Stimulated activated CD4-positive, alpha-beta T cell treated with anti-CD3 and anti-CD28 coated beads, Interleukin-4, amount 100 ng/mL, for 4 hours (primary cell): ENCODE measurements at regions not wholly inside any gene's neighbourhood (a gene's known extent, or its start where the extent isn't known, plus 50 kb on each side); places are given as distances from the start of the nearest gene placed in this dataset.
A peak's percentile ranks its signal among the peaks of the same experiment; 100 is the strongest.

Experiments used
- DNase-seq, 2 experiments: peaks; one replicate each; pipeline ENCODE4 v3.0.0-alpha.2; 2020

DNA sequence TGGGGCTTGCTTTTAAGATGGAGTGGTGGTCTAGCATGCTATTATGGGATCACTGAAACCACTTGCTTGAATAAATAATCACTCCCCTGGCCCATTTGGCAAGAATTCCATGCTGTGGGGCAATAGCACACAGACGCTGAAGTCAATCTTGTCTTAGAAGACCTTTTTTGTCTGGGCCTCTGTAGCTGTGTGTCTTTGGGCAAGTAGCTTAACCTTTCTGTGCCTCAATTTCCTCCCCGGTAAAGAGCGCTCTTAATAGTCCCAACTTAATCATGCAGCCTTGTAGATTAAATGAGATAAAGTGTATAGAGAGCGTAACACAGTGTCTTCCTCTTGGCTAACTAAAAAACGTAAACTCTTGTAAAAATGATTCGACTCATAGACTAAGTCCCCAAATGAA is 125.4 kb upstream of the IGSF21 start:
- DNase-seq = no peak

- peak in 1 of 2 experiments; percentile 5 for DNase-seq
These were observed 123.0 kb upstream of the IGSF21 start for GRCh38 chr1:17984583-17984982.

DNA sequence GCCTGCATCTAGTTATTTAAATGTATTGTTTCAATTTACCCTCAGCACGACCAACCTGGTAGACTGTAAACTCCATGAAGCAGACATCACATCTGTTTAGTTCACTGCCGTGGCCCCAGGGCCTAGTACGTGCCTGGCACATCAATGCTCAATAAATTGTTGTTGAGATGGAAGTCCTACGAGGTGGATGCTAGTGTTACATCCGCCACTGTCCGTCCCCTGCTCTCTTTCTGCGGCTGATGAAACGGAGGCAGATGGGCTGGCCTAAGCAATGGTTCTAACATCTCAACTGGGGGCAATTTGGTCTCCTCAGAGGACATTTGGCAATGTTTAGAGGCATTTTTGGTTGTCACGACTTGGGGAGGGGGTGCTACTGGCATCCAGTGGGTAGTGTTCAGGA is 121.4 kb upstream of the IGSF21 start:
- no peak for DNase-seq

DNA sequence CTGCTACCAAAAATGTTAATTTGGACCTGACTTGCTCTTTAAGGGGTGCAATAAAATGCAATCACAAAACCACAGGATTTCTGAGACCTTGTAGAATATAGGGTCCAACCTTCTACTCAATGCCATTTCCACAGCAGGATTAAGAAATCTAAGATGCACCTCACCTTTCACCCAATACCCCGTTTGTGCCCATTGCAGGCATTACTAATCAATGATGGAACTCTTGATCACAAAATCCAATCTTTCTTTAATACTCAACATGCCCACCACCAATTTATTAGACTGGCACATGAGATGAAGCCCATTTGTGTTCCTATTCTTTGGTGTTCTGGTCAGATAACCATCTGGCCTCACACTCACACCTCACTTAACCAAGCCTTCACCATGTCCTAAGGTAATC is 117.2 kb upstream of the IGSF21 start:
- no peak for DNase-seq

- DNase-seq = no peak
These were observed 115.6 kb upstream of the IGSF21 start for GRCh38 chr1:17991996-17992395.

- no peak for DNase-seq
These were observed 114.8 kb upstream of the IGSF21 start for GRCh38 chr1:17992800-17993199.

GRCh38 chr1:17994046-17994445 is 113.6 kb upstream of the IGSF21 start:
- no peak for DNase-seq

GRCh38 chr1:17995480-17995879 is 112.1 kb upstream of the IGSF21 start:
- no peak for DNase-seq

DNA sequence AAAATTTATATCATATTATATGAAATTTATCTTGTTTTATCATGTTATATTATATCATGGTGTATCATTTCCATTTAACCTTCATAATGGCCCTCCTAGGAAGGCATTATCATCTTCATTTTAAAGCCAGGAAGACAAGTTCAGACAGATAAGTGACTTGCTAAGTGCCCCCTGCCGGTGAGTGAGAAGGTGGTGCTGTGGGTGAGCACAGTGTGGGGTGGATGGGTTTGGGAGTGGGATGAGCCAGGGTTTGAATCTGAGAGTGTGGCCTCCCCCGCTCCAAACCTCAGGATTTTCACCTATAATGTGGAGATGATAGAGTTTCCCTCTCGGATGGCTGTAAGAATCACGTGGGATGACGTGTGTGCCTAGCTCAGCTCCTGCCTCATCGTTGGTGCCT is 108.7 kb upstream of the IGSF21 start:
- no peak for DNase-seq

DNA sequence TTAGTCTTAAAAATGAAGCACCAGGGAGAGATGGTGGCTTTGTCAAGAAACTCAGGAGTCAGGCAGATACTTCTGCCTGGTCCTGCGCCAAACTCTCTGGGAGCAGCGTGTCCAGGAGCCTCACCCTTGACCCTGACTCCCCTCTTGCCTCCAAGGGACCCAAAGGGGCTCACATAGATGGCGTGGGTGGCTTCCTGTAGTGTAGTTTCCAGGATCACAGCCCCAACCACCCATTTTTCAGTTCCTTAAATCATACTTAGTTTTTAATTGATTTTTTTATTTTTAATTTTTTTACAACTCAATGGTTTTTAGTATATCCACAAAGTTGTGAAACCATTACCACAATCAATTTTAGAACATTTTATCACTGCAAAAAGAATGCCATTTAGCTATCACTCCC is 107.7 kb upstream of the IGSF21 start:
- DNase-seq = no peak

DNA sequence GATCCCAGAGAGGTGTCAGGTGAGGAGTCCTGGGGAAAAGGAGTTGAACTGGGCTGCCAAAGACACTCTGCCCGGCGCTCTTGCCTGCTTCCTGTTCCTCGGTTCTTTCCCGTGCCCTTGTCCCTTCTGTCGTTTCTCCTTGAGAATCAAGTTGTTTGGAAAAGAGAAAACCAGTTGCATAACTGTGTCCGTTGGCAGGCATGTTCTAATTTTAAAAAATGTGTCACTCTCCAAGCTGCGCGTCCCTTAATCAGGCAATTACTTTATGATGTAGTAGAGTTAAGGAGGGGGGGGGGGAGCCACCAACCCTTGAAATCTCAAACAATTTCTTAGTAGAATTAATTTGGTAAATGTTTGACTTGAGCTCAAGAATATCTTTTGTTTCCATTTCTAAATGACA is 105.9 kb upstream of the IGSF21 start:
- no peak for DNase-seq

DNA sequence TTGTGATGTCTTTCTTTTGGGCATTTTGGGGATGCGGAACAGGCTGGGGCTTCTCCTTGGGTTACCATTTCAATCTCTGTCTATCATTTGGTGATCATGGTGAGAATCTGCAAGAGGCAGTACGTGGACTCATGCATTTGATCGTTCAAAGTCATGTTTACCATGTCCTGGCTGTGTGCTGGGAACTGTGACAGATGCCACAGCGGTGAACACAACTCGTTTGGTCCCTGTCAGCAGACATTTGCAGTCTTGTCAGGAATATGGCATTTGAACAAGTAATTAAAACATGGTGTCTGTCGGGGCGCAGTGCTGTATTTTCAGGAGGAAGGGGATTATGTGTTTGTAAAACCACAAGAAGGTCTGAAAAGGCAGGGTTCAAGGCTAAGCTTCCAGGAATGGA is 103.3 kb upstream of the IGSF21 start:
- no peak for DNase-seq

- DNase-seq = no peak
These were observed 102.4 kb upstream of the IGSF21 start for GRCh38 chr1:18005238-18005637.

GRCh38 chr1:18007391-18008041 is 100.1 kb upstream of the IGSF21 start:
- DNase-seq = no peak

GRCh38 chr1:18008081-18008480 is 99.5 kb upstream of the IGSF21 start:
- DNase-seq = no peak

- no peak for DNase-seq
These were observed 98.5 kb upstream of the IGSF21 start for GRCh38 chr1:18009055-18009454.

DNA sequence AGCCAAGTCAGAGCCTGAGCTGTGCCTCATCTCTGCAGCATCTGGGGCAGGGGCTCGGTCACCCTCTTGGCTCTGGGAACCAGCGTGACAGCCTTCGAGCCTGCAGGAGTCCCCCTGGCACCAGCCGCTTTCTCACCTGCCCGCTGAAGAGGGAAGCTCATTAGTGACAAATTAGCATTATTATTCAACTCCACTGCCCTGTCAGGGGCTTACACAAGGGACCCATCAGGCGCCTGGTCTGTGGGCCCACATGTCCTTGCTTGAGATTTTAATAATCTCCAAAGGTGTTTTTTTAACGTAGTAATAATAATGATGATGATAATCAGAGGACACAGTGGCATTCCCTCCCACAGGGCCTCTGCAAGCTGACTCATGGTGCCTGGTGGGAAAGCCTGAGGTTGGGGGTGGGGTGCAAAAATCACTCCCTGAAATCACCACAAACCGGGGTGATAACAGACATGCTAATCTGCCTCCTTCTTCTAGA is 98.1 kb upstream of the IGSF21 start:
- DNase-seq = no peak

GRCh38 chr1:18010408-18010807 is 97.2 kb upstream of the IGSF21 start:
- DNase-seq = no peak

- DNase-seq = no peak
These were observed 96.7 kb upstream of the IGSF21 start for GRCh38 chr1:18010945-18011344.

GRCh38 chr1:18011703-18012102 is 95.9 kb upstream of the IGSF21 start:
- DNase-seq = no peak

GRCh38 chr1:18012686-18013085 is 94.9 kb upstream of the IGSF21 start:
- no peak for DNase-seq

GRCh38 chr1:18013216-18013615 is 94.4 kb upstream of the IGSF21 start:
- DNase-seq = no peak

DNA sequence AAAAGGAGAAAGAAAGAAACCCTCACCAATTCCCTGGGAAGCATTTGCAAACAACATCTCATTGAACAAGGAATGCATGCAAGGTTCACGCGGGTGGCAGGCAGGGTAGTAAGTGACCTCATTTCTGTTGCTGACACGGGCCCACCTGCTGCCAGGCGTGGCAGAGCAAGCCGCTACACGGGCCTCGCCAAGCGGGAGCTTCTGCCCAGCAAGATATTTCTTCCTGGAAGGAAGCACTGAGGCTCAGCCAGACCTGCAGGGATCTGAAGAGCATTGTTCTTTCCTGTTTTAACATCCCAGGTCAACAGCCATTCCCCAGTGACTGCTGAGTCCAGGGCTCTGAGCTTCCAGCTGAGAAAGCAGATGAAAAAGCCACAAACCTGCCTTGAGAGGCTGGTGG is 91.9 kb upstream of the IGSF21 start:
- DNase-seq = no peak

DNA sequence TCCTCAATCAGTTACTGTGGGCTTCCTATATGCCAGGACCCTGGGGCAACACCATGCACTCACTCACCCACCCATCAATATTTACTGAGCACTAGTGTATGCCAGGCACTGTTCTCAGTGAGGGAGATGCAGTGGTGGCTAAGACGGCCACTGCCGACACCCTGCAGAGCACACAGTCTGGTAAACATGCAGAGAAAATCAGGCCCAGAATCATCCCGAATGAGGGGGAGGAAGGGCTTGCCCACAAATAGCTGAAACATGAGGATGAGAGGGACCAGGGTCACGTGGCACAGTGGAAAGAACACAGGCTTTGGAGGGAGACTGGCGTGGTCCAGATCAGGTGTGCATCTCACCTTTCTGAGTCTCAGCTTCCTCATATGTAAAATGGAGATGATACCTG is 89.2 kb upstream of the IGSF21 start:
- DNase-seq = no peak

DNA sequence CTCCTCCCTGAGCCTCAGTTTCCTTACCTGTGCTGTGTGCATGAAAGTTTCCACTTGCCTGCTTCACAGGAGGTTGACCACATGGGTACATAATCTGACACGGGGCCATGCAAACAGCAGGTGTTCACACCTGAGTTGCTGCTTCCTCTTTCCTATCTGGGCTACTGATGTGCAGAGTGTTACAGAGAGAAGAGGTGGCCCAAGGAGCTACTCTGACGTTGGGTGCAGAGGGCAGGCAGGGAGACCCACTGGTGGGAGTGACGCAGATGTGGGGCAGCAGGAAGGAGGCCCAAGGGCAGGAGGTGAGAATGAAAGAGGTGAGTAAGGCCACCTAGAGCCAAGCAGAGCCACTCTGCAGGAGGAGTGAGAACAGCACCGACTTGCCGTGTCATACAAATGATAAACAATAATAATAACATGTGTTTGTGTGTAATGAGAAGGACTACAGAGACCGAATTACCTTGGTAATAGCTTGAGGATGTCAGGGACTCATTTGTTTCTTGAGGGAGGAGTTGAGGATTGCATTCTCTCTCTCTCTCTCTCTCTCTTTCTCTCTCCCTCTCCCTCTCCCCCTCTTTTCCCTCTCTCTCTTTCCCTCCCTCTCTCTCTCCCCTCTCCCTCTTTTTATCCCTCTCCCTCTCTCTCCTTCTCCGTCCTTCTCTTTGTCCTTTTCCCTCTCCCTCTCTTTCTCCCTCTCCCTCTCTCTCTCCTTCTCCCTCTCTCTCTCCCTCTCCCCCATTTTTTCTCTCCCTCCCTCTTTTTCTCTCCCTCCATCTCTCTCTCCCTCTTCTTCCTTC is 87.4 kb upstream of the IGSF21 start:
- DNase-seq = no peak
